HG03280 (cell line): ENCODE measurements at regions not wholly inside any gene's neighbourhood (a gene's known extent, or its start where the extent isn't known, plus 50 kb on each side); places are given as distances from the start of the nearest gene placed in this dataset.

Source experiments
- ATAC-seq: cut with Tn5 transposase; IDR thresholded peaks from one replicate; pipeline ENCODE4 v1.9.1; 2021; ENCODE audit warnings: mild to moderate bottlenecking, moderate library complexity; ENCODE audit not compliant: unreplicated experiment

DNA sequence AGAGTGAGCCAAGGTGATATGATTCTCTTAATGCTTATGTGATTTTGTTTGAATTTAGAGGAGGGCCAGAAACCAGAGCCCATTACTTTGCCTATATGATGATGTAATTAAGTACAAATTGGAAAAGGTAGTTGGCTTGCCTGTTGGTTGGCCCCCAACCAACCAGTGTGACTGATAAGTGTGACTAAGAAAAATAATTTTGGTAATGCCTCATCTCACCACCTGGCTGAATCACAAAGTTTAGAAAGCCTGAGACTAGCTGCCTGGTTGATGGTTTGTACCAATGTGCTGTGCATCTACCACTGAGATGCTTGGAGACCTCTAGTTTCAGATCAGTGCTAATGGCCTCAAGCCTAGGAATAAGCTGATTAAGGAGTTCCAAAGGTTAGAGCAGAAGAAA is 338.7 kb downstream of the CDH2 start:
- ATAC-seq, result no peak

DNA sequence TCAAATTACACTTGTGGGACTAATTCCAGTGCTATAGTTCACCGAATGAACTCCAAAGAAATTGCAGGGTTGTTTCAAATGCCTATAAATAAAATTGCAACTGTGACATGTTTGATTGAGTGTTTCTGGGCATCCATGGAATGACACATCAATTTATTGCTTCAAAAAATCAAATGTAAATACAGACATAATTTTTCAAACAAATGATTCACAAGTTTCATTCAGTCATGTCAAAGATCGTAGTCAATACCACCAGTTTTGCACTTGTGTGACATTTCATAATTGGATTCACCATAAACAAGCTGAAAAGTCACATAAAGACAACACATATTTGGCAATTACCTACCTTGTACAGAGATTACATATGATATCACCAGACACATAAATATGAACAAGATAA is 350.8 kb downstream of the CDH2 start:
- ATAC-seq, result no peak

DNA sequence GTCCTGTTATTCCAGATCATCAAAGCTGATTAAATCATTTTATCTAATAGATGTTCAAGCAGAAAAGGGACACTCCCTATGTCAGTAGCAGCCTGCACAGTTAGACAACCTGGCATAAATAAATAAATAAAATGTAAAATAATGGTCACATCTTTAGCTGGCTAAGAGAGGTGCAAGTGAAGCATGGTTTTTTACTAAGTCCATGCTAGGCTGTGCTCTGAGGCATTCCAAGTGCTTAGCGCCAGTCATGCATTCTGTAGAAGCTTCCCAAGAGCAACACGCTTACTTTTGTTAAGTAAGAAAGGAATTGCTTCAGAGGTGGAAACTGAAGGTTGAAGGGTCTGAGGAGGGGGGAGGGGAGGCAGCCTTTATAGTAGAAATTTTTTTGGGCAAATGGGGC is 351.2 kb downstream of the CDH2 start:
- ATAC-seq, result no peak

DNA sequence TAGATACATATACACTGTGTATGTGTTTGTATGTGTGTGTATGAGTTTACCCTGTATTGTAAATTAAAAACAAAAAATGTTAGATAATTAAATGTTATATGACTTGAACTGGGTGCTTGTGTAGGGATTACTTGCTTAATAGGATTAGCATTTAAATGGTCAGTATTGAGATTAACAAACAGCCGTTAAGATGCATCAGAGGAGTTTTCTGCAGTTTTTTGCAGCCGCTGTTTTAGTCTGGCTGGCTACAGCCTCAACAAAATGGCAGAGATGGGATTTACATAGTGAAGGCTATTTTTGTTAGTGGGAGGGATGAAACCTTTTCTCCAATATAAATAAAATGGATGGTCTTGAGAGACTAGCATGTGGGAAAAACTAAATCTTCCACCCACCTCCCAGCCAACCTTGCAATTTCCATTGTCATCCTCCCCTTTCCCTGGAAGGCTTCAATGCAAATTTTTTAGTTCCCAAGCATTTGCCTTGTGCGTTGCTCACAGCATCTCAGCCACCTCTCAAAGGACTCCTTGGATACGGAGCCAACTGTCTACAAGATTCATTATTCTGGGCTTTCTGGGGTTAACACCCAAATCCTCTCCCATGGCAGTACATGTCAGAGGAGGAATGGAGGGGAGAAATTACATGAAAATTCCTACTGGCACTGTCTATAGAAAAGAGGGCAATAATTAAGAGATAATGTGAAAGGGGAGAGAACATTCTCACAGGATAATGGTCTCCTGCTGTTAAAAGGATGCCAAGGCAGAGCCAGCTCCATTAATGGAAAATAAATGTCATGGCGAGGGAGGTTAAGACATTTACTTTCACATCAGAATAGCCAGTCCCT is 351.9 kb downstream of the CDH2 start:
- ATAC-seq, result no peak

DNA sequence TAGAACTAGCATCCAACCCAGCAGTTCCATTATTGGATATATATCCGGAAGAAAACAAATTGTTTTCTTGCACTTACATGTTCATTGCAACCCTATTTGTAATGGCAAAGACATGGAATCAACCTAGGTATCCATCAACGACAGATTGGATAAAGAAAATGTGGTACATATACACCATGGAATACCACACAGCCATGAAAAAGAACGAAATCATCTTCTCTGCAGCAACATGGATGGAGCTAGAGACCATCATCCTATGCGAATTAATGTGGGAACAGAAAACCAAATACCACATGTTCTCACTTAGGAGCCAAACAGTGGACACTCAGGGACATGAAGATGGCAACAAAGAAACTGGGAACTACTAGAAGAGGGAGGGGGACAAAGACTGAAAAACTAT is 352.7 kb downstream of the CDH2 start:
- no peak for ATAC-seq

DNA sequence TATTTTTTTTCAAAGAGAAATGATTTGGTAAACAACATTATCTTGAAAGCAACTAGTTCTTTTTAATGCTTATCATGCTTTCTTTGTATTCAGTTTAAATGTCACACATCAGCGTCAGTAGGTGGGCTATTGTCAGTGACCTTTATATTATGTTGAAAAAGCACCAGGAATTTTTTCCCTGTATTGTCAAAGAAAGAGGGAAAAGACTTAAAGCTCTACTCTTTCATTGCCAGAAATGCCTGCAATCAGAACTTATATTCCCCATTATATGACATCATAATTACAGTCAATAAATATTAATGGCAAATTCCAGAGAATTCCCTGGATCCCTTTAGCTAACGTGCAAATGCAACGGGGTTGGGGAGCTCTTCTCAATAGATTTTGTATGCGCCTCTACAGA is 353.9 kb downstream of the CDH2 start:
- no peak for ATAC-seq

DNA sequence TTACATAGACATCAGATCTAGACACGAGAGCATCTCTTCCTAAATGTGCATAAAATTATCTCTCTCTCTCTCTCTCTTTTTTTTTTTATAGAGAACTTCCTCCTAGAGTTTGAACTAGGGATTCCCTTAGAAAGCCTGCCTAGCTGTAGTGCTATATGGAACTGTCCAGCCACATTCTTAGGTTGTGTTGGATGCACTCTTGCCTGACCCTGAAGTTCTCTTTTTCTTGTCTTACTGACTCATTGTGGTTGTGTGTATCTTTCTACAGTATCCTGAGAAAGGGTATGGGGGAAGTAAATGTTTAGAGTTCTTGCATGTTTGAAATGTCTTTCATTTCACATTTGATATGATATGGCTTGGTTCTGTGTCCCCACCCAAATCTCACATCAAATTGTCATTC is 368.2 kb downstream of the CDH2 start:
- ATAC-seq, result no peak

DNA sequence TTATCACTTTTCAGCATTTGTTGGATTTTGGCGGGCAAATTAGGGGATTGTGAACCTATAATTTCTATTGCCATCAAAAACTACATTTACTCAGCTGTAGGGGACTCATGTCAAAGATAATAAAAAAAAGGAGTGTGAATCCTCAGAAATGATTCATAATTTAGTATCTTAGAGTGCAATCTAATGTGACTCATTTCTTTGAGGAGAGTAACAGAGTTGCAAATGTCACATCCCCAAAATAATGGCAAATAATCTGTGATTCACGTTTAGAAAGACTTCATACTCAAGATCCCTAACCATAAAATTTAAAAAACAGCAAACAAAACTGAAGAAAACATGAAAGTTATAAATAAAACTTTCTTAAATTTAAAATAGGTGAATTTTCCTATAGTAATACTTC is 373.0 kb downstream of the CDH2 start:
- ATAC-seq, result no peak

DNA sequence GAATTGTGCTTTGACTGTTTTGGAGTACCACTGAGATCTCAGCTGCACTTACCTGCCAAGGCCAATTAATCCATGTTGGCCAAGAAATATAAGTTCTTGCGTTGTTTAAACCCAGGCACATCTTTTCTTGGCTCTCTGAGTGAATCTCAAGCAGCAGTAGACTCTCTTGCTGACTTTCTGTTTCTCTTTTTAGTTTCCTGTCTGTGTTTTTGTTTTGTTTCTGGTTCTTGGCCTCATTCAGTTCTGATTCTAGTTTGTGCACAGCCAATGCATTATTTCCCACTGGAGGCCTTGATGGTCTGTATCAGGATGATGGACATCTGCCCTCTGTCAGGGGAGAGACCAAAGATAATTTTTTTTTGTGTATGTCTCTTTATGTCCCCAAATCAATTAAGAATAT is 379.4 kb downstream of the CDH2 start:
- no peak for ATAC-seq

DNA sequence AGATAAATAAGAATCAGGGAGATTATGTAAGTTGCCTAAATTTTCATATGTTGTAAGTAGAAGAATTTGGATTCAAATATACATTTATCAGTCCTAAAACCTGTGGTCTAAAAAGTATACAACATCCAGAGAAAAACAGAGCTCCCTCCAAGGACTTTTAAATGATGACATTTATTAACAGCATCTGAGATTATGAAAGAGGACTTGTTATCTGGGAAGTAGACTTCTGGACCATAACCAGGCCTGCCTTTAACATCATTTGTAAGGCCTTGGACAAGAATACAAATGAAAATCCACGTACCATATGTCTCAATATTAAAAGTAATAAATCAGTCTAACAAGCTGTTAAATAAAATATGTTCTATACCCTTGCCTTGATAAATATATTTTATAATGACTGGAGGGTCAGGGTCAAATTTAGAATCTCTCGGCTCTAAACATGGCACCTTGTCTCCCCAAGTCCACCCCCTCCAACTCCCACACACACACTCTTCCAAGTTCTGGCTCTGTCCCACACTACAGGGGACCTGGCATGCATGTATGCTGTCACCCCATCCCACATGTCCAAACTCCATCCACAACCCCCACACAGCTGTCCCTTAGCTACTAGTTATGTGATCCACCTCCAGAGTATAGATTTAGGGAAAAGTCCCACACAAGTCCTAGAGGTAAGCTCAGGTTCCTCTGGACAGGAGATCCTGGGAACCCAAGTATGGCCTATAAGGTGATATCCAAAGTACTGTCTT is 382.6 kb downstream of the CDH2 start:
- ATAC-seq, result no peak

DNA sequence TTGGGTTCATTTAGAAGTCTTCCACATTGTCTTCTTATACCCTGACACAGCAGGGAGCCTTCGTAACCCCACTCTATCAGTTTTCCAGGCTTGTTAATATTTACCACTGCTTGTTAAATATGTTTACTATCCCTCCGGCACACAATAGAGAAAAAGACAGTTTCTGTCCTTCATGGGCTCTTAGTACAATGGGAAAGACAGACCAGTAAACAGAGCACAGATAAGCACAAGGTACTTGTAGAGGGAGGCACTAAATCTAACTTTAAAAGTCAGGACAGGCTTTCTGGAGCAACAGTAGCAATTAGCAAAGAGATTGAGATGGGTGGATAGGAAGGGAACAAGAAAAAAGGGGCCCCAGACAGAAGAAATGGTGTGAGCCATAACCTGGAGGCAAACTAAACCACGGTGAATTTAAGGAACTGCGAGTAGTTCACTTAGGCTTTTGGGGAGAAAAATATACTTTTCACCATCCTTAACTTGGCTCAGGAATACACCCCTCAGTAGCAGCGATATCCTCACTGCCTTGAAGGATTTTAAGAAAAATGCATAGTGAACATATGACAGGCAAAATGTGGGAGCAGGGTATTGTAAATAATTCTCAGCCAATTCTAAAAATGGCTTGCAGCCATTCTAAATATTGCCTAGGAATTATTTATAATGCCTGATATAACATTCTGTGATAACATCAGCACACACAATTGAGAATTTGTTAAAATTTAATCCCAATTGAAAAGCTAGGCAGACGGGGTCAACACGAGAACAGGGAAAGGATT is 383.7 kb downstream of the CDH2 start:
- ATAC-seq, result no peak

DNA sequence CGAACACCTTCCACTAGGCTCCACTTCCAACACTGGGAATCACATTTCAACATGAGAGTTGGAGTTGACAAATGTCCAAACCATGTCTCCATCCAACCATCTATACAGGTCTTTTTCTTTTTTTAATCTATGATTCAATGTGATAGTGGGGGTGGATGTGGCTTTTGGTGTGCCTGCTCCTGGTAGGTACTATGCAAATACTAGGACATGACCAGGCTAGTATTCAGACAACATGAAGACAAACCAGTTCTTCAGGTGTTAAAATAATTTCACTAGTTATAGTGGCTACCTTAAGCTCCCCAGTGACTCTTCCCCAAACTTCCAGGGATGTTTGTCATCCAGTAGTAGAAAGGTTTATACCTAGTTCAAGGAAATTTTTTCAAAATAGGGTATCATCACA is 387.5 kb downstream of the CDH2 start:
- ATAC-seq, result no peak

DNA sequence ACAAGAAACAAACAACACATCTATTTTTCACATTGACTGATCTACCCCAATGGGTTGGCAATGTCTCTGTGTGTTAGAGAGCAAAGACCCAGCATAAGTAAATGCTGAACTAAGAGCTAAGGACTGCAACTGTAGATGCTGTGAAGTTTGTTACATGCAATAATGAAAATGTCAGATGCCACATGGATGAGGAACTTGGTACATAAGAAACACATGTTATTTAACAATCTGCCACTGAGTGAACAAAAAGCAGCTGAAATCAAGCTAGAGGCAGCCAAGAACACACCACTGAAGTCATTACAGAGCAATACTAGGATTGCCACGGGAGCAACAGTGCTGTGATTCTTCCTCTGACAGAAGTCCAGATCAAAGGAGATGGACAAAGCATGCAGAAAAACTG is 389.4 kb downstream of the CDH2 start:
- ATAC-seq, result no peak

DNA sequence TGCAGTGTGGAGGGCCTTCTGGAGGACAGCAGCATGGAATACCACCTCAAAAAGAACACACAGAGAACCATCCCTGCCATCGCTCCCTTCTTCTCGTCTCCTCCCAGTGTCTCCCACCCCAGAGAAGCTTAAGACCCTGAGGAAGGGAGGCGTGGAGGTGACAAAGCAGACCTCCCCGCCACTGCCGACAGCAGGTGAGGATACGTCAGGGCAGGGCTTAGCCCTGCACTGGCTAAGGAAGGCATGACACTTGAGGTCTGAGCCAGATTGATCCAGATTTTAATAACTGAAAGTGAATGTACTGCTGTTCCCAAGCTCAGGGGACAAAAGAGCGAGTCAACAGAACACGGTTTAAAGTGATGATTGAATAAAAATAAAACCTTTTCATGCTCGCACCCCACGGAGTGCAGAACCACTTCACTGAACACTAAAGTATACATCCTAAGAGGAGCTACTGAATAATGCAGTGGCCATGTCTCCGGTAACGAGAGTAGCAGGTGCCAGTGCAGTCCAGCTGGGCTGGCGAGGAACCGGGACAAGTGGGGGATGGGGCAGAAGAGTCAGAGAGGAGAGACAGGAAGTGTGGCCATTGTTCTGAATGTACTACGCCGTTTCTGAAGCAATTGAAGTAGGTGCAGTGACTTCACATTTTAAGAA is 391.0 kb downstream of the CDH2 start:
- no peak for ATAC-seq

DNA sequence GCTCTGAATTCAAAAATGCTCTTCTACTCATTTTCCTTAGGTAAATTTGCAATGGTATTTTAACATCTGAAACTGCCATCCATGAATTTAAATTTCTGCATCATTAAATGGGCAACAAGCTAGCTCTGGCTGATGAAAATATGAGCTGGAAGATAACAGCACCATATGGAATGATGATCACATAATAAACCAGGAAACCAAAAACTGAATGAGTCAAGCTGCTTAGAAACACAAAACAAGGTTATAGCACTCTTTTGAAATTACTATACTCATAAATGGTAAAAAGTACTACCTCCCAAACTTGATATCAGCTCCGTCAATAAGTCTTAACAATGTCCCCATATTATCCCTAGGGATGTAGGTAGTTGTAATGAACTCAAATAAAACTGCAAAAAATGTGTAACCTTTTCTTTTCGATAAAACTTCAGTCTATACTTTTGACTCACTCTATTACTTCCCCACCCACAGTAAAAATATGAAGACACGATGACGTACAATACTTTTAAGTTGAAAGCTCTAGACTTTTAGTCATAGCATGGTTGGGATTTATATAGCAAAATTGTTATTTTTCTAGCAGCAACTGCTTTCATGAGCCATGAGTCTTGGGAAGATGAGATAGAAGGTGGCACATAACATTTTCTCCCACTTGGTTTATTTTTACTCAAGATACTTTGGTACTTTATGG is 396.7 kb downstream of the CDH2 start:
- no peak for ATAC-seq

DNA sequence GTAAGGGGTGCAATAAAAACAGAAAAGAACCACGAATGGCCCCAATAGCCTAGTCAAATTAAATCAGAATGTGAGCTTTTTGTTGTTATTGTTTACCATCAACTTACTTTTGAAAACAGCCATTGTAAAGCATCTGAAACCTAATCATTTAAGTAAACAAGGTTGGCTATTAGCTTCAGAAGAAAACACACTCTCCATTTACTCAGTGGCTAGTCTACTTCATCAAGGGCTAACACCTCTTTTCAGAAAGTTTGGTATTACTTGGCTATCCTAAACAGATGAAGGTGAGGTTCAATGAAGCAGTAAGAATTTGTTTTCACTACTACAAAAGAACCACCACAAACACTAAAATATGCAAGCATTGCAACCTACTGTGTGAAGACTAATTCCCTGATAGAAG is 398.0 kb downstream of the CDH2 start:
- ATAC-seq, result no peak

DNA sequence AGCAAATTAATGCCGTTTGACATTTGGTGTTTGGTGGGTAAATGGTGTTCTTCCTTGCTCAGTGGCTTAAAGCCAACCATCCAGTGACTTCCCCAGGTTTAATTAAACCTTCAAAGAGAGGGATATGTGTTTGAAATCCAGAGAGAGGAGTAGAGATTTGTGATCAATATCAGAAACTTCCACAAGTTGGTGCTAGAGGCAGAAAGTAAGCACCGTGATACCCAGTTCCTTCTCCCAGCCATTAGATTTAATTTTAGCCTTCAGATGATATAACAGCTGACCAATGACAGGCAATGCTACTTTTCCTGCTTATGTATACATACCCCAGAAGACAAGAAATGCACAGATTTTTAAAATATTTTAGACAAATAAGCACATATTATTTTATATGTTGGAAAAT is 398.5 kb downstream of the CDH2 start:
- ATAC-seq, result no peak

DNA sequence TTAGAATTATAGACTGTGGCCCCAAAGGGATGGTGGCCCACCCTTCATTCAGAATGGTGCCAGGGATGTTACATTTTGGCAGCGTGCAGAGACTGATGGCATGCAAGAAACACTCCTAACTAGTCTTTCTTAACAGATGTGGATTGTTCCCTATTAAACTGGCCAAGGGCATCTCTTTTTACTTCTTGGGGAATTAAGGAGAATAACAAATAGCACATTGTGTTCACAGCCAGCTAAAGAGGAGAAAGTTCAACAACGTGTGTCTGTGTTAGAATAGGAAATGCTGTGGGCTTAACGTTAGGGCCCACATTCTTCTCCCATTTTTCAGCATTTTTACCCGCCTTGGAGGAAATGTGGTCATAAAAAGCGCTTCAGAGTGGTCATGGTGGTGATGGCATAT is 404.8 kb downstream of the CDH2 start:
- no peak for ATAC-seq

DNA sequence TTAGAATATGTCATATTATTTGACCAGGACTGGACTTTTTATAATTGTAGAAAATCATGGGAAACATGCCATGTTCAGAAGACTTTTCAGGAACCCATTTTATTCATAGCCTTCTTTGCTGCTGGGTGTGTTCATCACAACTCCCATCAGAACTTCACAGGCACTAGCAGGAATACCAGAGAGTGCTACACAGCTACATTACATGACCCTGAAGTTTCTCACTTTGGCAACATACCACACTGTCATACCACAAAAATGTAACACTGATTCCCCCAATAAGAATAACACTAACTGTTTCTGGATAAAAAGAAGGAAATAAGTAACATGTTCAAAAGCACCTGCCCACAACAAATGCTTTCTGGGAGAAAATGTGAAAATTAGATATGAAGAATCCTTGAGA is 405.4 kb downstream of the CDH2 start:
- no peak for ATAC-seq

DNA sequence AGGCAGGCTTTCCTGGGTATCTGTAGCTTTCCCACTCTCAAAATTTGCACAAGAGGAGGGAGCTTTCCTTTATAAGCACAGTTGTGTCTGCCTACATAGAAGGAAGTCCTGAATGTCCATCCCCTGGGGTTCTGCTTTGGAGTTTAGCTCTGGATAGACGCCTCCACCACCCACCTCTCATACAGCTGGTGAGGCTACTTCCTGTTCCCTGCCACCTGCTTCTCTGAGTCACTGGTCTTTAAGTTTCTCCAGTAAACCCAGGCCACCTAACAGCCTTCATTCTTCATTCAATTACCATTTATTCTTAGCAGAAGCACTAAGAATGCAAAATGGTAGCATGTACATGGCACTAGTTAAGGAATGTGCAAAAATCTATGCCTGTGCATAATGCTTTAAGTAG is 407.8 kb downstream of the CDH2 start:
- ATAC-seq, result no peak

DNA sequence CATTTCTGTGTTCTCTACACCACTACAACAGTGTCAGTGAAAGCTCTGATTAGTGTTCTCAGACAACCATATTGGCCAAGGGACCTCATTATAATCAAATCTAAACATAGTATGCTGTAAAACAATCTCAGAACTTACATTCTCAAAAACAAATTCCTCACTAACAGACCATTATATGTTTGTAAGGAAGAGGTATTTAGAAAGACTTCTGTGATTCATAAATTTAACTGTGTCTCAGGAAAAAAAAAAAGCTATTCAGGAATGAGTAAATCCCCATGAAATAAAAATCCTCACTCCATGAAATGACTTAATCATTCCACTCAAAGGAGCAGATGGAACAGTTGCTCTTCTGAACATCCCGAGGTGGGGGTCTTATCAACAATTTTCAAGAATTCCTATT is 413.0 kb downstream of the CDH2 start:
- no peak for ATAC-seq
